Activated CD4-positive, alpha-beta T cell treated with anti-CD3 and anti-CD28 coated beads for 36 hours (primary cell): ENCODE measurements at regions not wholly inside any gene's neighbourhood (a gene's known extent, or its start where the extent isn't known, plus 50 kb on each side); places are given as distances from the start of the nearest gene placed in this dataset.

Experiments used
- ATAC-seq: fragments of 200-7000 bp; cut with Tn5 transposase; one replicate; pipeline ENCODE4 v1.10.0; 2021; ENCODE audit warnings: mild to moderate bottlenecking, moderate library complexity
- CTCF ChIA-PET: fragments of 350-600 bp; sonication (Branson Sonifier 250); formaldehyde crosslinking; loops from one replicate; lab custom pipeline; 2021; ENCODE audit warnings: antibody characterized with exemption; lab: Charles Lee
- POLR2A ChIA-PET: fragments of 350-600 bp; sonication (Branson Sonifier 250); formaldehyde crosslinking; loops from one replicate; lab custom pipeline; 2021; ENCODE audit warnings: antibody characterized with exemption, inconsistent platforms; lab: Charles Lee
- DNase-seq: peaks from one replicate; pipeline ENCODE4 v3.0.0-alpha.2; 2020
- H3K27ac Mint-ChIP-seq: one replicate; pipeline ENCODE4 v1.8.0; 2021; ENCODE audit warnings: mixed read lengths
- H3K27me3 Mint-ChIP-seq: one replicate; pipeline ENCODE4 v1.8.0; 2021; ENCODE audit warnings: mixed read lengths
- H3K36me3 Mint-ChIP-seq: one replicate; pipeline ENCODE4 v1.8.0; 2021; ENCODE audit warnings: low read depth, mixed read lengths
- H3K4me1 Mint-ChIP-seq: one replicate; pipeline ENCODE4 v1.8.0; 2021; ENCODE audit warnings: mixed read lengths
- H3K4me3 Mint-ChIP-seq: one replicate; pipeline ENCODE4 v1.8.0; 2021; ENCODE audit warnings: mild to moderate bottlenecking, moderate library complexity, mixed read lengths
- H3K9me3 Mint-ChIP-seq: one replicate; pipeline ENCODE4 v1.8.0; 2021; ENCODE audit warnings: low read depth, mixed read lengths
- intact Hi-C, 2 experiments: fragments of 100-400 bp; cut with DNase I in 1 of 2; cut with micrococcal nuclease in 1 of 2; formaldehyde crosslinking; loops; one replicate each; pipeline versions ENCODE4 v1.14.2 to v1.15.1; 2022 to 2024; cut with DNase I, micrococcal nuclease

DNA sequence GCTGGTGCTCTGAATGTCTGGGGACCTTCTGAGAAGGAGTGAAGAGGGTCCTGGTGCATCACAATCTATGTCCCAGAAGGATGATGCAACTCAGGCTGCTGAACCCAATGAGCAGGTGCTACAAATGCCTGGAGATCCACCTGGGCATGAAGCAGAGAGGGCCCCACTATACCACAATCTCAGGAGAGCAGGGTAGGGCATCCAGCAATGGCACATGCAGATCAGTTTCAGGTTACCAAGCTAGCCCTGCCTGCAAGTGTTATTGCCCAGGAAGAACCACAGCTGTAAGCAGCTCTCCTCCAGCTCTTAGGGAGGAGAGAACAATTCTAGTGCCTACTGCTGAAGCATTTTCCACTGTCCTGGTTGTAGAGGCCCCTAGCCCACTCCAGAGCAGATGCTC lies 389.2 kb upstream of the TNC start:
- intact Hi-C loops: no loop called here
- DNase-seq: no peak
- Mint-ChIP-seq H3K4me1 (no peaks in the 10 kb centered on the region), H3K9me3 (peaks cover 3% of the 10 kb centered on the region), H3K27ac (no peak overlapping the region), H3K36me3 (no peaks in the 10 kb centered on the region), H3K4me3 (no peak overlapping the region), H3K27me3 (peaks cover 9% of the 10 kb centered on the region)
- CTCF ChIA-PET: interaction anchor here (0.6 kb wide), 1 partner anchor 12 kb away, joined by 3 read pairs; no protein-coding TSS in a partner anchor
- no peak for ATAC-seq
- POLR2A ChIA-PET: no interaction called here

GRCh38 chr9:115513148-115513547 lies 395.2 kb upstream of the TNC start:
- H3K36me3 Mint-ChIP-seq: no peaks in the 10 kb centered on the region
- DNase-seq: no peak
- no peaks in the 10 kb centered on the region for H3K27me3 Mint-ChIP-seq
- H3K27ac Mint-ChIP-seq: no peak overlapping the region
- no peak for ATAC-seq
- H3K4me3 Mint-ChIP-seq: no peak overlapping the region
- H3K9me3 Mint-ChIP-seq: no peaks in the 10 kb centered on the region
- ChIA-PET POLR2A (no interaction called here), CTCF (interaction anchor here (0.6 kb wide), 3 partner anchors 226 to 996 kb away, joined by 3 read pairs; no protein-coding TSS in a partner anchor)
- intact Hi-C loops: no loop called here
- no peaks in the 10 kb centered on the region for H3K4me1 Mint-ChIP-seq

DNA sequence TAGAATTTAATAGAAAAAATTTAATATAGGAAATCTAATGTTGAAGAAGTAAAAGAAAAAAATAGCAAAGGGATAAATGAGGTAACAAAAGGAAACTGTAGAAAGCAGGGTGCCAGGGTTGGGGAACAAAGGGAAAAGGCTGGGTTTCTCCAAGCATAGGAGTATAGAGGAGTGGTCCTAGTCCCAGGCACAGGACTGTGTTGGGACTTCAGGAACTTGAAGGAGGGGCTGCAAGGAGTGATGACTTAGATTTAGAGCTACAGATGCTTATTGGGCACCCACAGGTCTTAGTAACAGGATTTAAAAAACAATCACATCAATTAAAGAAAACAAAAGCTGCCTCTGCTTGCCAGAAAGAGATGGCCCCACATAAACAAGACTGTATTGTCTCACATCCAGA lies 396.5 kb upstream of the TNC start:
- H3K4me1 Mint-ChIP-seq: no peaks in the 10 kb centered on the region

DNA sequence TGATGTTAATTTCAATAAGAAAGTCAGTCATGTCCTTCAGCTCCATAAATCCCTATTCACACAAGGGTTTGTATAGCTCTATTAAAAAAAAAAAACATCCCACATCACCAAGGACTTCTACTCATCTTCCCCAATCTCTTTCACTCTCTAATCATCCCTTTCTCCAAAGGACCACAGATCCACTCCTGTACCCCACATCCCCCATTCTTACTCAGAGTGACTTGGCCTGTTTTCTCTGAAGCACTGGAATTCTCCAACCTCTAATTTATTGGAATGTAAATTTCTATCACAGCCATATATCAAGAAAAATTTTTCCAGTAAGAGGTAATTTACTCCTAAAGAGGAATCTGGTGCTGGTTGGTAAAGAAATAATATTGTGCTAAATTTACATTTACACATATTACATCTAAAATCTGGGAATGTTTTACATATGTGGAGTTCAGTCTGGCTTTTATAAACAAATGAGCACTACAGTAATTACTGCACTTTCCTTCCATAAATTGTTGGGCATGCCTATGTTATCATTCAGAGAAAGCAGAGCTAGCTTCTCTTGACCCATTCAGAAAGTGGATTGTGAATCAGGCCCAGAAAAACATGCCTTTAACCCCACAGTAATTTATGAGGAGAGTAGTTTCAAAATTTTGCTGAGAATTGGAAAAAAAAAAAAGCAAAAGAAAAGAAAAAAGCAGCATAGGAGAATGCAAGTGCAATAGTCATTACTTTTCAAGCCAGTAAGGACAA lies 399.5 kb upstream of the TNC start:
- H3K4me1 Mint-ChIP-seq: no peaks in the 10 kb centered on the region
- intact Hi-C loops: no loop called here

More for the DNA sequence above, 396.5 kb upstream of the TNC start:
- Mint-ChIP-seq H3K9me3 (no peaks in the 10 kb centered on the region), H3K27me3 (peaks cover 2% of the 10 kb centered on the region), H3K4me3 (no peak overlapping the region), H3K36me3 (no peaks in the 10 kb centered on the region), H3K27ac (no peak overlapping the region)
- ChIA-PET CTCF (no interaction called here), POLR2A (no interaction called here)
- intact Hi-C loops: no loop called here
- no peak for ATAC-seq
- no peak for DNase-seq

GRCh38 chr9:115520646-115521045 lies 402.7 kb upstream of the TNC start:
- no peak for ATAC-seq
- no peak for DNase-seq
- Mint-ChIP-seq H3K27me3 (peaks cover 21% of the 10 kb centered on the region), H3K4me1 (no peaks in the 10 kb centered on the region), H3K9me3 (no peaks in the 10 kb centered on the region), H3K4me3 (no peak overlapping the region), H3K36me3 (no peaks in the 10 kb centered on the region), H3K27ac (no peak overlapping the region)
- intact Hi-C loops: loop anchor here (5.0 to 10.0 kb wide), 5 partner anchors 506 to 1113 kb away; partner anchors contain the start of gene TEX48 (in 1 of the 2)
- POLR2A ChIA-PET: no interaction called here
- CTCF ChIA-PET: interaction anchor here (1.0 kb wide), 1 partner anchor 71 kb away, joined by 4 read pairs; no protein-coding TSS in a partner anchor

More for the DNA sequence above, 399.5 kb upstream of the TNC start:
- Mint-ChIP-seq H3K9me3 (no peaks in the 10 kb centered on the region), H3K36me3 (no peaks in the 10 kb centered on the region), H3K4me3 (no peak overlapping the region), H3K27ac (no peak overlapping the region), H3K27me3 (peaks cover 9% of the 10 kb centered on the region)
- no peak for DNase-seq
- ATAC-seq: no peak
- ChIA-PET CTCF (interaction anchor here (0.5 kb wide), 1 partner anchor 998 kb away, joined by 3 read pairs; no protein-coding TSS in a partner anchor), POLR2A (no interaction called here)

GRCh38 chr9:115522912-115523311 lies 405.0 kb upstream of the TNC start:
- no peak overlapping the region for H3K4me3 Mint-ChIP-seq

GRCh38 chr9:115524453-115525059 lies 406.6 kb upstream of the TNC start:
- DNase-seq (peak; percentile 16), ATAC-seq (no peak)
- Mint-ChIP-seq H3K4me1 (no peaks in the 10 kb centered on the region), H3K9me3 (no peaks in the 10 kb centered on the region), H3K4me3 (no peak overlapping the region), H3K27ac (no peak overlapping the region), H3K27me3 (peaks cover 28% of the 10 kb centered on the region), H3K36me3 (no peaks in the 10 kb centered on the region)
- CTCF ChIA-PET: interaction anchor here (0.7 to 1.3 kb wide), 5 partner anchors 12 to 1119 kb away, joined by 3 to 4 read pairs (median 3); no protein-coding TSS in a partner anchor
- intact Hi-C loops: loop anchor here (1.0 to 10.0 kb wide), 9 partner anchors 510 to 1117 kb away; partner anchors contain the start of gene TEX48 (in 1 of the 2)
- POLR2A ChIA-PET: no interaction called here

More at GRCh38 chr9:115522912-115523311, 405.0 kb upstream of the TNC start:
- Mint-ChIP-seq H3K27ac (no peak overlapping the region), H3K4me1 (no peaks in the 10 kb centered on the region), H3K9me3 (no peaks in the 10 kb centered on the region), H3K36me3 (no peaks in the 10 kb centered on the region), H3K27me3 (peaks cover 28% of the 10 kb centered on the region)
- intact Hi-C loops: loop anchor here (5.0 to 10.0 kb wide), 5 partner anchors 508 to 1116 kb away; partner anchors contain the start of gene TEX48 (in 1 of the 2)
- DNase-seq (no peak), ATAC-seq (no peak)
- POLR2A ChIA-PET: interaction anchor here (0.5 to 0.6 kb wide), 2 partner anchors 518 to 608 kb away, joined by 5 to 6 read pairs; no protein-coding TSS in a partner anchor
- CTCF ChIA-PET: interaction anchor here (0.6 to 1.2 kb wide), 3 partner anchors 13 to 906 kb away, joined by 3 read pairs; no protein-coding TSS in a partner anchor

DNA sequence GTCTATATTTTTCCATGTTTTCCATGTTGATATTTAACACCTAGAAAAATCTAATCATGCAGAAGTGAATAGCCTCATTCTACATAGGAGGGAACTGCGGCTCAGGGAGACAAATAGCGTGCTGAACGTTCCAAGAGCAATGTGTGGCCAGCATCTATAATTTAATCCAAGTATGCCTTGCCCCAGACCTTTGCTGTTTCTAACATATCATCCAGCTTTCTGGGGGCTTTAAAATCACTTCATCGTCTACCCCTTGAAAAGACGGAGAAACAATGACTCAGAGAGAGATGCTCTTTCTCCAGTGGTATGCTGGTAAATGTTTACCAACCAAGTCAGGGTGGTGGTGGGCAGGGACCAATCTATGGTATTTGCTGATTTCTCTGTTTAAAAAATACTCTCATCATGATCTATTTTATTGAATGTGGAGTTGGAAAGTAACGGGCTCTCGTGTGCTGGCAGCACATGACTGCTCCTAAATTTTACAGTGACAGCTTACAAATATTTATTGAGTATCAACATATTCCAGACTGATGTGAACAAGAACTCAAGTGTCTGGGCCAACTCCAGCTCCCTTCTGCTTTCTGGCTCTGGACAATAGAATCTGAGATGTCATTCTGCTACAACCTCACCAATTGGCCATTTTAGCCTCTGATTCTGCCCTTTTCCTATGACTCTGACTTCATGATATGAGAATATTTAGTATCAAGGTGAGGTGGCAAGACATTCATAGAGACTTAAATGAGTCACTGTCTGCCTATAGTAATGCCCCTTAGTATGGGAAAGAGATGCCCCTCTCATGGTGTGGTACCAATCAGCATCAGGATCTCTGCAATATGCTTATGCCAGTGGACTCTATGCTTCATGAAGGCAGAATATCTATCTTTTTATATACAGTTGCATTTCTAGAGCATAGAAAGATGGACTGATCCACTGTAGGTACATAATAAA lies 407.4 kb upstream of the TNC start:
- H3K9me3 Mint-ChIP-seq: no peaks in the 10 kb centered on the region
- intact Hi-C loops: loop anchor here (5.0 to 10.0 kb wide), 4 partner anchors 511 to 863 kb away; no protein-coding TSS in a partner anchor
- H3K4me1 Mint-ChIP-seq: no peaks in the 10 kb centered on the region
- H3K27ac Mint-ChIP-seq: no peak overlapping the region
- ATAC-seq: no peak
- no peak overlapping the region for H3K4me3 Mint-ChIP-seq
- H3K27me3 Mint-ChIP-seq: peaks cover 31% of the 10 kb centered on the region
- CTCF ChIA-PET: interaction anchor here (1.0 to 1.3 kb wide), 2 partner anchors 872 to 1120 kb away, joined by 3 to 4 read pairs; no protein-coding TSS in a partner anchor
- POLR2A ChIA-PET: no interaction called here
- H3K36me3 Mint-ChIP-seq: no peaks in the 10 kb centered on the region
- DNase-seq: no peak

- DNase-seq (no peak), ATAC-seq (no peak)
- CTCF ChIA-PET: no interaction called here
- POLR2A ChIA-PET: no interaction called here
- Mint-ChIP-seq H3K4me1 (no peaks in the 10 kb centered on the region), H3K27me3 (peaks cover 22% of the 10 kb centered on the region), H3K4me3 (no peak overlapping the region), H3K9me3 (no peaks in the 10 kb centered on the region), H3K27ac (no peak overlapping the region), H3K36me3 (no peaks in the 10 kb centered on the region)
- intact Hi-C loops: no loop called here
These were observed 413.6 kb upstream of the TNC start for GRCh38 chr9:115531410-115532125.

DNA sequence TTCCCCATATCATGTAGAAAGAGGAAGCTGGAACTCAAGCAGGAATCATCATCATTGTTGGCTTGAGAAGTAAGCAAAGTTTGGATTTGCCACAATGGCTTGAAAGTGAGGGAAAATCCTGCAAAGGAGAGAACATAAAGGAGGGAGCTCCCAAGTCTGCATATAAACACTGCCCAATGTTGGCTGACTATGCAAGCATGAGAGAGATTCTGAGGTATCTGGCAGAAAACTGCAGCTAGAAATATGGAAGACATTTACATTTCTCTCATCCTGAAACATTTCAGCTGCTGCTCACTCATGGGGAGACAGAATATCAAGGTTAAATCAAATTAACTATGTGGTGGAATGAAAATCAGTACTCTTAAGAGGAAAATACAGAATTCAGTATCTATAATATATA lies 415.6 kb upstream of the TNC start:
- no peak overlapping the region for H3K4me3 Mint-ChIP-seq
- POLR2A ChIA-PET: no interaction called here

More for the DNA sequence above, 415.6 kb upstream of the TNC start:
- Mint-ChIP-seq H3K4me1 (no peaks in the 10 kb centered on the region), H3K27me3 (peaks cover 22% of the 10 kb centered on the region), H3K9me3 (no peaks in the 10 kb centered on the region), H3K27ac (no peak overlapping the region), H3K36me3 (no peaks in the 10 kb centered on the region)
- intact Hi-C loops: no loop called here
- no peak for DNase-seq
- CTCF ChIA-PET: no interaction called here
- no peak for ATAC-seq
